WTC11 (cell line): ENCODE measurements at regions not wholly inside any gene's neighbourhood (a gene's known extent, or its start where the extent isn't known, plus 50 kb on each side); places are given as distances from the start of the nearest gene placed in this dataset.

Experiments
- ATAC-seq: fragments of 200-7000 bp; cut with Tn5 transposase; 2 replicates; pipeline ENCODE4 v1.10.0; 2021; ENCODE audit warnings: mild to moderate bottlenecking, moderate library complexity
- CTCF ChIA-PET: fragments of 300-600 bp; sonication (Branson Sonifier 250); formaldehyde crosslinking; loops from one replicate; lab custom pipeline; 2021; ENCODE audit warnings: antibody characterized with exemption; lab: Charles Lee
- POLR2A ChIA-PET: fragments of 350-600 bp; sonication (Branson Sonifier 250); formaldehyde crosslinking; loops from one replicate; lab custom pipeline; 2021; ENCODE audit warnings: antibody characterized with exemption; lab: Charles Lee
- DNase-seq: peaks from one replicate; pipeline ENCODE4 v3.0.0; 2021; ENCODE audit warnings: low spot score
- H3K27ac Mint-ChIP-seq: 2 replicates; pipeline ENCODE4 v1.8.0; 2021; ENCODE audit warnings: mixed read lengths
- H3K27me3 Mint-ChIP-seq: 2 replicates; pipeline ENCODE4 v1.8.0; 2021; ENCODE audit warnings: low read depth, mild to moderate bottlenecking, moderate library complexity, mixed read lengths
- H3K36me3 Mint-ChIP-seq: 2 replicates; pipeline ENCODE4 v1.8.0; 2021; ENCODE audit warnings: mixed read lengths
- H3K4me1 Mint-ChIP-seq: 2 replicates; pipeline ENCODE4 v1.8.0; 2022; ENCODE audit warnings: mixed read lengths
- H3K4me3 Mint-ChIP-seq: 2 replicates; pipeline ENCODE4 v1.8.0; 2021; ENCODE audit warnings: mild to moderate bottlenecking, moderate library complexity, mixed read lengths
- H3K9me3 Mint-ChIP-seq: 2 replicates; pipeline ENCODE4 v1.8.0; 2021; ENCODE audit warnings: mixed read lengths
- FOXK1 ChIP-seq: sonication (generic); formaldehyde crosslinking; IDR thresholded peaks from 2 replicates; pipeline ENCODE4 v1.8.0; 2022; ENCODE audit warnings: mild to moderate bottlenecking, moderate library complexity, missing genetic modification reagents
- IRF1 ChIP-seq: sonication (generic); formaldehyde crosslinking; IDR thresholded peaks from 2 replicates; pipeline ENCODE4 v1.8.0; 2023; ENCODE audit warnings: missing genetic modification reagents
- NR2C2 ChIP-seq: sonication (generic); formaldehyde crosslinking; IDR thresholded peaks from 2 replicates; pipeline ENCODE4 v1.8.0; 2022; ENCODE audit warnings: mild to moderate bottlenecking, missing genetic modification reagents
- SOX15 ChIP-seq: fragments of 250-450 bp; sonication (Bioruptor Pico); IDR thresholded peaks from 2 replicates; pipeline ENCODE4 v1.9.0; 2021; ENCODE audit warnings: mild to moderate bottlenecking
- SP1 ChIP-seq: sonication (generic); formaldehyde crosslinking; conservative IDR thresholded peaks from 2 replicates; pipeline ENCODE4 v1.8.1; 2022; ENCODE audit warnings: missing genetic modification reagents
- TP53 ChIP-seq: sonication (generic); formaldehyde crosslinking; IDR thresholded peaks from 2 replicates; pipeline ENCODE4 v1.8.1; 2023; ENCODE audit warnings: mild to moderate bottlenecking, missing genetic modification reagents
- ZNF317 ChIP-seq: sonication (generic); formaldehyde crosslinking; IDR thresholded peaks from 2 replicates; pipeline ENCODE4 v1.8.1; 2023; ENCODE audit warnings: low read depth, mild to moderate bottlenecking, moderate library complexity, missing genetic modification reagents, borderline replicate concordance
- TF ChIP-seq, protein P1 (sequence below): fragments of 250-450 bp; sonication (Bioruptor Pico); IDR thresholded peaks from 2 replicates; pipeline ENCODE4 v1.9.0; 2021; ENCODE audit warnings: mild to moderate bottlenecking, borderline replicate concordance
- TF ChIP-seq, protein P2 (sequence below): fragments of 250-450 bp; sonication (Bioruptor Pico); IDR thresholded peaks from 2 replicates; pipeline ENCODE4 v1.9.0; 2021; ENCODE audit warnings: mild to moderate bottlenecking
- TF ChIP-seq, protein P3 (sequence below): sonication (generic); formaldehyde crosslinking; IDR thresholded peaks from 2 replicates; pipeline ENCODE4 v1.8.1; 2022; ENCODE audit warnings: low read depth, missing genetic modification reagents, borderline replicate concordance
- TF ChIP-seq, protein P4 (sequence below): sonication (generic); formaldehyde crosslinking; IDR thresholded peaks from 2 replicates; pipeline ENCODE4 v1.8.0; 2022; ENCODE audit warnings: mild to moderate bottlenecking, missing genetic modification reagents
- TF ChIP-seq, protein P5 (sequence below): sonication (generic); formaldehyde crosslinking; IDR thresholded peaks from 2 replicates; pipeline ENCODE4 v1.8.1; 2023; ENCODE audit warnings: mild to moderate bottlenecking, missing genetic modification reagents, moderate library complexity
- TF ChIP-seq, protein P6 (sequence below): sonication (generic); formaldehyde crosslinking; IDR thresholded peaks from 2 replicates; pipeline ENCODE4 v1.8.0; 2023; ENCODE audit warnings: mild to moderate bottlenecking, missing genetic modification reagents
- TF ChIP-seq, protein P7 (sequence below): sonication (generic); formaldehyde crosslinking; IDR thresholded peaks from 2 replicates; pipeline ENCODE4 v1.8.1; 2023; ENCODE audit warnings: mild to moderate bottlenecking, missing genetic modification reagents, borderline replicate concordance
- TF ChIP-seq, protein P8 (sequence below): sonication (generic); formaldehyde crosslinking; conservative IDR thresholded peaks from 2 replicates; pipeline ENCODE4 v1.8.1; 2022; ENCODE audit warnings: mild to moderate bottlenecking, missing genetic modification reagents

DNA sequence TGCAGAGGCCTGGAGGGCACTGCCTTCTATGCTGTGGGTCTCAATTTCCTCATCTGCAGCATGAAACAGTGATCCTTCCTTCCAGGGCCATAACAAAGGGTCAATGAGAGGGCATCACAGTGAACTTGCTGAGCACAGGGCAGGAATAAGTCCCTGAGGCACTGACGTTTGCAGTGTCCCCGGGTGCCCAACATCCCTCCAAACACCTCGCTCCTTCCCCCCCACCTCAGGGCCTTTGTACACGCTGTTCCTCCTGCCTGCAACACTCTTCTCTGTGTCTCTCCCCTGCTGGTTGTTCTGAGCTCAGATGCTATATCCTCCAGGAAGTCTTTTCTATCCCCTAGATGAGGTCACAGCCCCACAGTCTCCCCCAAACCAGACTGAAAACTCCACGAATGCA lies 59.7 kb upstream of the TCF20 start:
- CTCF ChIA-PET = no interaction called here
- DNase-seq (no peak), ATAC-seq (no peak)
- H3K9me3 Mint-ChIP-seq = no peaks in the 10 kb centered on the region
- POLR2A ChIA-PET = interaction anchor here (0.6 kb wide), 1 partner anchor 14 kb away, joined by 5 read pairs; no protein-coding TSS in a partner anchor
- TF ChIP-seq FOXK1 (CRISPR knock-in tag) (no peak), SP1 (CRISPR knock-in tag) (no peak), IRF1 (CRISPR knock-in tag) (no peak), TP53 (CRISPR knock-in tag) (no peak)
- TF ChIP-seq, protein P1, sequence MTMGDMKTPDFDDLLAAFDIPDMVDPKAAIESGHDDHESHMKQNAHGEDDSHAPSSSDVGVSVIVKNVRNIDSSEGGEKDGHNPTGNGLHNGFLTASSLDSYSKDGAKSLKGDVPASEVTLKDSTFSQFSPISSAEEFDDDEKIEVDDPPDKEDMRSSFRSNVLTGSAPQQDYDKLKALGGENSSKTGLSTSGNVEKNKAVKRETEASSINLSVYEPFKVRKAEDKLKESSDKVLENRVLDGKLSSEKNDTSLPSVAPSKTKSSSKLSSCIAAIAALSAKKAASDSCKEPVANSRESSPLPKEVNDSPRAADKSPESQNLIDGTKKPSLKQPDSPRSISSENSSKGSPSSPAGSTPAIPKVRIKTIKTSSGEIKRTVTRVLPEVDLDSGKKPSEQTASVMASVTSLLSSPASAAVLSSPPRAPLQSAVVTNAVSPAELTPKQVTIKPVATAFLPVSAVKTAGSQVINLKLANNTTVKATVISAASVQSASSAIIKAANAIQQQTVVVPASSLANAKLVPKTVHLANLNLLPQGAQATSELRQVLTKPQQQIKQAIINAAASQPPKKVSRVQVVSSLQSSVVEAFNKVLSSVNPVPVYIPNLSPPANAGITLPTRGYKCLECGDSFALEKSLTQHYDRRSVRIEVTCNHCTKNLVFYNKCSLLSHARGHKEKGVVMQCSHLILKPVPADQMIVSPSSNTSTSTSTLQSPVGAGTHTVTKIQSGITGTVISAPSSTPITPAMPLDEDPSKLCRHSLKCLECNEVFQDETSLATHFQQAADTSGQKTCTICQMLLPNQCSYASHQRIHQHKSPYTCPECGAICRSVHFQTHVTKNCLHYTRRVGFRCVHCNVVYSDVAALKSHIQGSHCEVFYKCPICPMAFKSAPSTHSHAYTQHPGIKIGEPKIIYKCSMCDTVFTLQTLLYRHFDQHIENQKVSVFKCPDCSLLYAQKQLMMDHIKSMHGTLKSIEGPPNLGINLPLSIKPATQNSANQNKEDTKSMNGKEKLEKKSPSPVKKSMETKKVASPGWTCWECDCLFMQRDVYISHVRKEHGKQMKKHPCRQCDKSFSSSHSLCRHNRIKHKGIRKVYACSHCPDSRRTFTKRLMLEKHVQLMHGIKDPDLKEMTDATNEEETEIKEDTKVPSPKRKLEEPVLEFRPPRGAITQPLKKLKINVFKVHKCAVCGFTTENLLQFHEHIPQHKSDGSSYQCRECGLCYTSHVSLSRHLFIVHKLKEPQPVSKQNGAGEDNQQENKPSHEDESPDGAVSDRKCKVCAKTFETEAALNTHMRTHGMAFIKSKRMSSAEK (CRISPR knock-in tag) = no peak
- TF ChIP-seq, protein P2, sequence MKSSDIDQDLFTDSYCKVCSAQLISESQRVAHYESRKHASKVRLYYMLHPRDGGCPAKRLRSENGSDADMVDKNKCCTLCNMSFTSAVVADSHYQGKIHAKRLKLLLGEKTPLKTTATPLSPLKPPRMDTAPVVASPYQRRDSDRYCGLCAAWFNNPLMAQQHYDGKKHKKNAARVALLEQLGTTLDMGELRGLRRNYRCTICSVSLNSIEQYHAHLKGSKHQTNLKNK = no peak
- TF ChIP-seq, protein P3, sequence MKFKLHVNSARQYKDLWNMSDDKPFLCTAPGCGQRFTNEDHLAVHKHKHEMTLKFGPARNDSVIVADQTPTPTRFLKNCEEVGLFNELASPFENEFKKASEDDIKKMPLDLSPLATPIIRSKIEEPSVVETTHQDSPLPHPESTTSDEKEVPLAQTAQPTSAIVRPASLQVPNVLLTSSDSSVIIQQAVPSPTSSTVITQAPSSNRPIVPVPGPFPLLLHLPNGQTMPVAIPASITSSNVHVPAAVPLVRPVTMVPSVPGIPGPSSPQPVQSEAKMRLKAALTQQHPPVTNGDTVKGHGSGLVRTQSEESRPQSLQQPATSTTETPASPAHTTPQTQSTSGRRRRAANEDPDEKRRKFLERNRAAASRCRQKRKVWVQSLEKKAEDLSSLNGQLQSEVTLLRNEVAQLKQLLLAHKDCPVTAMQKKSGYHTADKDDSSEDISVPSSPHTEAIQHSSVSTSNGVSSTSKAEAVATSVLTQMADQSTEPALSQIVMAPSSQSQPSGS (CRISPR knock-in tag) = no peak
- TF ChIP-seq, protein P4, sequence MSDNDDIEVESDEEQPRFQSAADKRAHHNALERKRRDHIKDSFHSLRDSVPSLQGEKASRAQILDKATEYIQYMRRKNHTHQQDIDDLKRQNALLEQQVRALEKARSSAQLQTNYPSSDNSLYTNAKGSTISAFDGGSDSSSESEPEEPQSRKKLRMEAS (CRISPR knock-in tag) = no peak
- TF ChIP-seq, protein P5, sequence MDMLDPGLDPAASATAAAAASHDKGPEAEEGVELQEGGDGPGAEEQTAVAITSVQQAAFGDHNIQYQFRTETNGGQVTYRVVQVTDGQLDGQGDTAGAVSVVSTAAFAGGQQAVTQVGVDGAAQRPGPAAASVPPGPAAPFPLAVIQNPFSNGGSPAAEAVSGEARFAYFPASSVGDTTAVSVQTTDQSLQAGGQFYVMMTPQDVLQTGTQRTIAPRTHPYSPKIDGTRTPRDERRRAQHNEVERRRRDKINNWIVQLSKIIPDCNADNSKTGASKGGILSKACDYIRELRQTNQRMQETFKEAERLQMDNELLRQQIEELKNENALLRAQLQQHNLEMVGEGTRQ (CRISPR knock-in tag) = no peak
- TF ChIP-seq, all 79 proteins: peak for 0
- Mint-ChIP-seq H3K27me3 (no peaks in the 10 kb centered on the region), H3K4me1 (peaks cover 5% of the 10 kb centered on the region), H3K27ac (no peak overlapping the region), H3K36me3 (no peaks in the 10 kb centered on the region), H3K4me3 (no peak overlapping the region)

- ChIA-PET POLR2A (no interaction called here), CTCF (interaction anchor here (1.0 kb wide), 1 partner anchor 213 kb away, joined by 3 read pairs; no protein-coding TSS in a partner anchor)
- TF ChIP-seq, protein P6, sequence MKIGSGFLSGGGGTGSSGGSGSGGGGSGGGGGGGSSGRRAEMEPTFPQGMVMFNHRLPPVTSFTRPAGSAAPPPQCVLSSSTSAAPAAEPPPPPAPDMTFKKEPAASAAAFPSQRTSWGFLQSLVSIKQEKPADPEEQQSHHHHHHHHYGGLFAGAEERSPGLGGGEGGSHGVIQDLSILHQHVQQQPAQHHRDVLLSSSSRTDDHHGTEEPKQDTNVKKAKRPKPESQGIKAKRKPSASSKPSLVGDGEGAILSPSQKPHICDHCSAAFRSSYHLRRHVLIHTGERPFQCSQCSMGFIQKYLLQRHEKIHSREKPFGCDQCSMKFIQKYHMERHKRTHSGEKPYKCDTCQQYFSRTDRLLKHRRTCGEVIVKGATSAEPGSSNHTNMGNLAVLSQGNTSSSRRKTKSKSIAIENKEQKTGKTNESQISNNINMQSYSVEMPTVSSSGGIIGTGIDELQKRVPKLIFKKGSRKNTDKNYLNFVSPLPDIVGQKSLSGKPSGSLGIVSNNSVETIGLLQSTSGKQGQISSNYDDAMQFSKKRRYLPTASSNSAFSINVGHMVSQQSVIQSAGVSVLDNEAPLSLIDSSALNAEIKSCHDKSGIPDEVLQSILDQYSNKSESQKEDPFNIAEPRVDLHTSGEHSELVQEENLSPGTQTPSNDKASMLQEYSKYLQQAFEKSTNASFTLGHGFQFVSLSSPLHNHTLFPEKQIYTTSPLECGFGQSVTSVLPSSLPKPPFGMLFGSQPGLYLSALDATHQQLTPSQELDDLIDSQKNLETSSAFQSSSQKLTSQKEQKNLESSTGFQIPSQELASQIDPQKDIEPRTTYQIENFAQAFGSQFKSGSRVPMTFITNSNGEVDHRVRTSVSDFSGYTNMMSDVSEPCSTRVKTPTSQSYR (CRISPR knock-in tag) = no peak
- TF ChIP-seq SOX15 (CRISPR knock-in tag) = no peak
- TF ChIP-seq IRF1 (CRISPR knock-in tag) = no peak
- TF ChIP-seq NR2C2 (CRISPR knock-in tag) = no peak
- TF ChIP-seq, protein P7, sequence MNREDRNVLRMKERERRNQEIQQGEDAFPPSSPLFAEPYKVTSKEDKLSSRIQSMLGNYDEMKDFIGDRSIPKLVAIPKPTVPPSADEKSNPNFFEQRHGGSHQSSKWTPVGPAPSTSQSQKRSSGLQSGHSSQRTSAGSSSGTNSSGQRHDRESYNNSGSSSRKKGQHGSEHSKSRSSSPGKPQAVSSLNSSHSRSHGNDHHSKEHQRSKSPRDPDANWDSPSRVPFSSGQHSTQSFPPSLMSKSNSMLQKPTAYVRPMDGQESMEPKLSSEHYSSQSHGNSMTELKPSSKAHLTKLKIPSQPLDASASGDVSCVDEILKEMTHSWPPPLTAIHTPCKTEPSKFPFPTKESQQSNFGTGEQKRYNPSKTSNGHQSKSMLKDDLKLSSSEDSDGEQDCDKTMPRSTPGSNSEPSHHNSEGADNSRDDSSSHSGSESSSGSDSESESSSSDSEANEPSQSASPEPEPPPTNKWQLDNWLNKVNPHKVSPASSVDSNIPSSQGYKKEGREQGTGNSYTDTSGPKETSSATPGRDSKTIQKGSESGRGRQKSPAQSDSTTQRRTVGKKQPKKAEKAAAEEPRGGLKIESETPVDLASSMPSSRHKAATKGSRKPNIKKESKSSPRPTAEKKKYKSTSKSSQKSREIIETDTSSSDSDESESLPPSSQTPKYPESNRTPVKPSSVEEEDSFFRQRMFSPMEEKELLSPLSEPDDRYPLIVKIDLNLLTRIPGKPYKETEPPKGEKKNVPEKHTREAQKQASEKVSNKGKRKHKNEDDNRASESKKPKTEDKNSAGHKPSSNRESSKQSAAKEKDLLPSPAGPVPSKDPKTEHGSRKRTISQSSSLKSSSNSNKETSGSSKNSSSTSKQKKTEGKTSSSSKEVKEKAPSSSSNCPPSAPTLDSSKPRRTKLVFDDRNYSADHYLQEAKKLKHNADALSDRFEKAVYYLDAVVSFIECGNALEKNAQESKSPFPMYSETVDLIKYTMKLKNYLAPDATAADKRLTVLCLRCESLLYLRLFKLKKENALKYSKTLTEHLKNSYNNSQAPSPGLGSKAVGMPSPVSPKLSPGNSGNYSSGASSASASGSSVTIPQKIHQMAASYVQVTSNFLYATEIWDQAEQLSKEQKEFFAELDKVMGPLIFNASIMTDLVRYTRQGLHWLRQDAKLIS = no peak
- TF ChIP-seq, protein P8, sequence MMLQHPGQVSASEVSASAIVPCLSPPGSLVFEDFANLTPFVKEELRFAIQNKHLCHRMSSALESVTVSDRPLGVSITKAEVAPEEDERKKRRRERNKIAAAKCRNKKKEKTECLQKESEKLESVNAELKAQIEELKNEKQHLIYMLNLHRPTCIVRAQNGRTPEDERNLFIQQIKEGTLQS (CRISPR knock-in tag) = no peak
- no peak for TF ChIP-seq FOXK1 (CRISPR knock-in tag)
- no peak for TF ChIP-seq ZNF317 (CRISPR knock-in tag)
- peaks cover 3% of the 10 kb centered on the region for H3K36me3 Mint-ChIP-seq
- peaks cover 3% of the 10 kb centered on the region for H3K9me3 Mint-ChIP-seq
- no peak overlapping the region for H3K4me3 Mint-ChIP-seq
- no peak for ATAC-seq
- DNase-seq = no peak
- H3K27me3 Mint-ChIP-seq = no peaks in the 10 kb centered on the region
- H3K27ac Mint-ChIP-seq = no peak overlapping the region
- H3K4me1 Mint-ChIP-seq = peaks cover 10% of the 10 kb centered on the region
Measured at GRCh38 chr22:42329504-42329903, 59.1 kb upstream of the TCF20 start.
